ENCODE measurements at regions not wholly inside any gene's neighbourhood (a gene's known extent, or its start where the extent isn't known, plus 50 kb on each side); places are given as distances from the start of the nearest gene placed in this dataset.

GRCh38 chr12:41979574-41979973 is 165.1 kb downstream of the GXYLT1 start:
- H3K18ac ChIP-seq (ENCODE audit: low read depth, low read length): no peak overlapping the region
- H3K4me3 ChIP-seq (ENCODE audit: insufficient read depth, low read depth, low read length): no peak overlapping the region
- H2AFZ ChIP-seq (replicated peaks; ENCODE audit: low read length, poor library complexity): no peak overlapping the region
- no peaks in the 10 kb centered on the region for H3K9me1 ChIP-seq (ENCODE audit: insufficient read depth, low read length)
- no peaks in the 10 kb centered on the region for H3K79me1 ChIP-seq (ENCODE audit: low read depth in 1 of 2, low read length in 2 of 2)
- intact Hi-C loops (cut with micrococcal nuclease): no loop called here
- H3K9ac ChIP-seq (ENCODE audit: low read depth, low read length): no peak overlapping the region
- H2BK20ac ChIP-seq (ENCODE audit: low read depth, low read length): no peak overlapping the region
- no CpG with 5 or more reads among the region's 2 CpGs for WGBS, 2 experiments (ENCODE audit: extremely low coverage in 2 of 2, insufficient read length in 1 of 2)
- TF ChIP-seq CTCF (conservative IDR thresholded peaks at IDR 0.05; ENCODE audit: low read depth, low read length) (no peak), BHLHE40 (IDR thresholded peaks at IDR 0.05; ENCODE audit: low read depth, low read length) (no peak), RCOR1 (IDR thresholded peaks at IDR 0.05; ENCODE audit: insufficient replicate concordance, low read length) (no peak), MAFK (IDR thresholded peaks at IDR 0.05; ENCODE audit: low read depth, low read length) (no peak), MAZ (IDR thresholded peaks at IDR 0.05; ENCODE audit: borderline replicate concordance, low read depth, low read length) (no peak), SMC3 (IDR thresholded peaks at IDR 0.05; ENCODE audit: low read depth, low read length) (no peak), RAD21 (IDR thresholded peaks at IDR 0.05; ENCODE audit: low read length) (no peak), RFX5 (IDR thresholded peaks at IDR 0.05; ENCODE audit: low read depth, low read length) (no peak), MXI1 (IDR thresholded peaks at IDR 0.05; ENCODE audit: borderline replicate concordance, low read depth, low read length) (no peak), ELK1 (IDR thresholded peaks at IDR 0.05; ENCODE audit: borderline replicate concordance, low read depth, low read length) (no peak), POLR2A (IDR thresholded peaks at IDR 0.05; ENCODE audit: low read depth, low read length) (no peak)
- H3K56ac ChIP-seq (ENCODE audit: extremely low read depth, insufficient read depth, low read length): no peak overlapping the region
- no peak overlapping the region for H2AK9ac ChIP-seq (replicated peaks; ENCODE audit: low read depth, low read length, poor library complexity)
- H4K5ac ChIP-seq (ENCODE audit: low read depth, low read length): no peak overlapping the region
- ATAC-seq (ENCODE audit: low read depth) (no peak), DNase-seq (no peak)
- ChIA-PET POLR2A (ENCODE audit: unreplicated experiment) (no interaction called here), CTCF (no interaction called here)
- H3K36me3 ChIP-seq (ENCODE audit: control insufficient read depth, insufficient read depth, low read length): no peaks in the 10 kb centered on the region
- in situ Hi-C loops (cut with MboI; ENCODE audit: low sequenced_read_pairs): no loop called here
- H3K27me3 ChIP-seq (ENCODE audit: control insufficient read depth, insufficient read depth, low read length): no peaks in the 10 kb centered on the region
- no peak overlapping the region for H3K23ac ChIP-seq (ENCODE audit: low read depth, low read length)
- no peak overlapping the region for H2BK120ac ChIP-seq (ENCODE audit: low read depth, low read length)
- dilution Hi-C loops (cut with HindIII; ENCODE audit: low sequenced_read_pairs, unreplicated experiment): no loop called here
- no peaks in the 10 kb centered on the region for H4K20me1 ChIP-seq (ENCODE audit: insufficient read depth, low read length)
- H2BK15ac ChIP-seq (ENCODE audit: low read depth, low read length): no peak overlapping the region
- H3K4me1 ChIP-seq (ENCODE audit: control insufficient read depth, insufficient read depth, low read length): no peaks in the 10 kb centered on the region
- H3K14ac ChIP-seq (replicated peaks; ENCODE audit: low read depth, low read length): no peak overlapping the region
- H3K27ac ChIP-seq (ENCODE audit: insufficient read depth, low read length): no peak overlapping the region
- H2BK5ac ChIP-seq (ENCODE audit: low read depth, low read length, poor library complexity, severe bottlenecking): no peak overlapping the region
- H2AK5ac ChIP-seq (ENCODE audit: low read depth, low read length): no peak overlapping the region
- no peaks in the 10 kb centered on the region for H3K9me3 ChIP-seq (ENCODE audit: control insufficient read depth, insufficient read depth, low read length)
- BruUV-seq (replicated peaks): no TSS peak
- no peak overlapping the region for H4K91ac ChIP-seq (ENCODE audit: insufficient read depth, low read depth, low read length)
- no peak overlapping the region for H3K4me2 ChIP-seq (ENCODE audit: low read depth, low read length)
- no peak overlapping the region for H3K4ac ChIP-seq (ENCODE audit: low read depth, low read length)
- H4K8ac ChIP-seq (ENCODE audit: low read depth in 2 of 2, low read length in 2 of 2): no peak overlapping the region

Data from IMR-90 (cell line).